ENCODE measurements at regions not wholly inside any gene's neighbourhood (a gene's known extent, or its start where the extent isn't known, plus 50 kb on each side); places are given as distances from the start of the nearest gene placed in this dataset.
A peak's percentile ranks its signal among the peaks of the same experiment; 100 is the strongest.

DNA sequence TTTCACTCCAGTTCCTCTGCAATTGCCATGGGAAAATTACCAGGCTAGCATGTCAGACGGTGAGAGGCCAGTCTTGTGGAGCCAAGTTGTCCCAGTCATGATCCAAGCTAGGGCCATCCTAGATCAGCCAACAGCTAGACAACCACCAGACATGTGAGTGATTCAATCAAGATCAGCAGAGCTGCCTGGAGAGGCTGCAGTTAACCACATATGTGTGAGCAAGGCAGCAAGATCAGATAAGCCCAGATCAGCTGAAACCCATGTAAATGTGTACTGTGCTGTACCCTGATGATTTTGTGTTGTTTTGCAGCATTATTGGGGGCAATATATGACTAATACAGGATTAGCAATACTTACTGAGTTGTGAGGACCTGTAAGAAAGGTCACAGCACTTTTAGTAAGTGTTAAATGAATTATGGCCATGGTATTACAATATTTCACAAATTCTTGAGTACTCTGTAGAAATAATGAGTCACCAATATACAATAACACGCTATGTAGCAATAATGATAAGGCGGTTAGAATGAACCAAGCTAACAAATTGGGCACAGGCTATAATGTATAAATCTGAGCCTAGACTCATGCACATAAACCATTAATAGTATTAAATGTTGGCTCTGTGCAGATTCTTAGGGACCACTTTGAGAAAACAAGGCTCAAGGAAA lies 91.4 kb downstream of the SUDS3 start:
- no peak for DNase-seq

DNA sequence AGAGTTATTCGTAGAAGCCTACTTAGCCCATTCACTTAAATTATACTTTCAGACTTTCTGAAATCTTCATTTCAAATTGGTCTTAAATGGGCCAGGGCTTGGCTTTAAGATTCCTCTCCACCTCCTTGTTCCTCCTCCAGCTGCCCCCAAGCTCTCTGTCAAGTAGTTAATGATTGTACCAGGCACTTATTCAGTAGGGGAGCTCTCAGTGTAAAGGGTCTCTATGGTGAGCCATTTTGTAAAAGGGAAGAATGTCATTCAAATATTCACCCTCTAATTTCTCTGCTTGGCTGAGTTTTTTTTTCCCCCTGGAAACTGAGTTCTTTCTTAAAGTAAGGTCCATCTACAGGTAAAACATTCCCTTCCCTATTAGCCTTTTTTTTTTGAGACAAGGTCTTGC lies 96.6 kb downstream of the SUDS3 start:
- no peak for DNase-seq

DNA sequence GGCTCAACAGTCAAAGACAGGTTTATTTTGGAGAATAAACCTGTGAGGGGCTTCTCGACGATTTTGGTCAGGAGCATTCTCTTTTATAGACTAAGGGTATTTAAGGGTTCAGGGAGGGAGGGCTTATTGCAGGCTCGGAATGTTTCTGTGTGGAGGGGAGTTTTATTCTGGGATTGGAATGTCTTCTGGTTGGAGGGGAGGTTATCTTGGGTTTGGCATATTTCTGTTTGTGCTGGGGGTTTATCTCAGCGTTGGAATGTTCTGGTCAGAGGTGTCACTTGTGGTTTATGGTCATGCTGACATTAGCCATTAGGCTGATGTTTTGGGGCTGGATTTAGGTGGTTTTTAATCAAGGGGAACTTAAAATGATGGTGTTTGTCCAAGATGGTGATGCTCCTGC lies 103.9 kb downstream of the SUDS3 start:
- DNase-seq, result no peak

DNA sequence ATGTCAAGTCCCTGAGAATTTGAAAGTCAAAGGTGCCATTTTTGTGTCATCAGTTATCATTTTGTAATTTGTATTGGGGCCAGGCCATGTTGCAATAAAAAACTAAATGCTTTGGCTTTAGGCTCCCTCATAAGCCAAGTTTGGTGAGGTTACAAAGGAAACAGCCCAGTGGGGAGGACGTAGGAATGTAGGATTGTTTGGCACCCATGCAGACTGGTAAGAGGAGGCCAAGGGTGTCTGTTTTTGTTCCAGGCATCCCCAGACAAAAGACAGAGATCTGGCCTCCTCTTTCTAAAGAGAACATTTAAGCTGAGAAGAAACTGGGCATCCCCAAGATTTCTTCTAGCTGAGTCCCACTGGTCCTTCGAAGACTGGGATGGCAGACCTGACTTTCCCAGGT lies 111.7 kb downstream of the SUDS3 start:
- no peak for DNase-seq

DNA sequence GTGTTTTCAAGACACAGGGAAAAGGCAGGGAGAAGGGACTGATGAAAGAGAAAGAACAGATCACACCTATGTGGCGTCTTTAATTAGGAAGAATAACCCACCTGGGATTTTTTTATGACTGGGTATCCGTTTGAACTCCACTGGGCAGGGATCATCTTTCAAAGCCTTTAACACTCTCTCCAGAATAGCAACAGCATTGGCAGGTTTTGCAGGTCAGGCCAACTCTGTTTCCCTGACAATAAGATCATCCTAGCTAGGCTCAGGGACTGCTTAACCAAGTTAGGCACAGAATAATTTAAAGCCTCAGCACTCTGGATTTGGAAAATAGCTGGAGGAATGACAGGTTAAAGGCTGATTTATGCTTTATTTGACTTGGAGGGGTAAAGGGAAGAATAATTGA lies 117.6 kb downstream of the SUDS3 start:
- no peak for DNase-seq

DNA sequence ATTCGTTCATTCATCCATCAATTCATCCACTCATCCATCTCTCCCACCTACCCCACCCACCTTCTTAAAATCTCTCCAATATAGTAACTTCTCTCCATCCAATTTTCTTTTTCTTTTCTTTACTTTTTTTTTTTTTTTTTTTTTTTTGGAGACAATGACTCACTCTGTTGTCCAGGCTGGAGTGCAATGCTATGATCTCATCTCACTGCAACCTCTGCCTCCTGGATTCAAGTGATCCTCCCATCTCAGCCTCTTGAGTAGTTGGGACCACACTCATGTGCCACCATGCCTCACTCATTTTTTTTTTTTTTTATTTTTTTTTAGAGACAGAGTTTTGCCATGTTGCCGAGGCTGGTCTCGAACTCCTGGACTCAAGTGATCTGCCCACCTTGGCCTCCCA lies 118.4 kb downstream of the SUDS3 start:
- DNase-seq, result no peak

DNA sequence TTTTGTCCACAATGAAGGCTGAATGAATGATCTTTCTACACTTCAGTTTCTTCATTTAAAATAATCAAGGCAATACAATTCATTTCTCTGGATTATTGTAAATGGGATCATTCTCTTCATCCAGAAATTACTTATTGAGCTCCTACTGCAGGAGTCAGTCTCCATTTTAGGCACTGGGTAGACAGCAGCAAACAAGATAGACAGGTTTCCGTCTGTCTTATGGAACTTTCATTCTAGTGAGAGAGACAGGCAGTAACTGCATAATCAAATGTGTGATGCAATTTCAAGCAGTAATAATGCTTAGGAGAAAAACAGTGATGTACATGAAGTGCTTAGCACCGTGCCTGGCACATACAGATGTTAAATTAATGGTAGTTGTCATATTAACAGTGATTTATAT lies 118.9 kb downstream of the SUDS3 start:
- no peak for DNase-seq

DNA sequence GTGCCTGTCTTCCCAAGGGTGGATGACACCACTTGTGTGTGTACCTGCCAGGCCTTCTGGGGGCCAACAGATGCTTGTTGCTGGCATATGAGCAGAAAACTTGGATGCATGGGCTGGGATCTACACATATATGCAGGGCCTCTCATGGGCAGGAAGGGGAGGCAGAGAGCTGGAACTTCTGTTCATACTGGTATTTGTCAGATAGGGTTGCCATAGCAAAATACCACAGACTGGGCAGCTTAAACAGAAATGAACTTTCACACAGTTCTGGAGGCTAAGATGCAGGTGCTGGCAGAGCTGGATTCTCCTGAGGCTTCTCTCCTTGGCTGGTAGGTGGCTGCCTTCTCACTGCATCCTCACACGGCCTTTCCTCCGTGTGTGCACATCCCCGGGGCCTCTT lies 121.8 kb downstream of the SUDS3 start:
- DNase-seq, result no peak

DNA sequence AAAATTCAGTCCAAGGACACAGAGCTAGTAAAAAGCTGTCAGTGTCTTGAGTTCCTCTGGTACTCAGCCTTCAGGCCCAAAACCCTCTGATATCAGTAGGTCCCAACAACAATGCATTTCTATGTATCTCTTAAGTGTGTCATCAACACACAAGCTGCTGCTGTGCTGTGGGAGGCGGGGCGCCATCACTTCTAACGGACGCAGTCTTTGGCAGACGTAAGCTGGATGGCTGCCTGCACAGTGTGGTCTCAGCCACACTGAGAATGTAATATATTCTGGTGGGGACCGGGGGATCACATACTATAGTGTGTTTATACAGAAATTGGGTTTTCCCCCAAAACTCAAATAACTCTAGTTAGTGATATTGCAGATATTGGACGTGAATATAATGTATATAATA lies 123.9 kb downstream of the SUDS3 start:
- no peak for DNase-seq

DNA sequence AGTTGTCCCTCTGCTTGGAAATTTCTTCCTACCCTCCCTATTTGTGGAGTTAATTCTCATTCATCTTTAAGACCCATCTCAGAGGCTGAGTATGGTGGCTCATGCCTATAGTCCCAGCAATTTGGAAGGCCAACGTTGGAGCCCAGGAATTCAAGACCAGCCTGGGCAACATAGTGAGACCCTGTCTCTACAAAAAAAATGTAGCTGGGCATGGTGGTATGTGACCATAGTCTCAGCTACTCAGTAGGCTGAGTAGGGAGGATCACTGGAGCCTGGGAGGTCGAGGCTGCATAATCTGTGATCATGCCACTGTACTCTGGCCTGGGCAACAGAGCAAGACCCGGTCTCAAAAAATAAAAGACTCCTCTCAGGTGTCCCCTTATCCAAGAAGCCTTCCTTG lies 125.1 kb downstream of the SUDS3 start:
- DNase-seq, result no peak

DNA sequence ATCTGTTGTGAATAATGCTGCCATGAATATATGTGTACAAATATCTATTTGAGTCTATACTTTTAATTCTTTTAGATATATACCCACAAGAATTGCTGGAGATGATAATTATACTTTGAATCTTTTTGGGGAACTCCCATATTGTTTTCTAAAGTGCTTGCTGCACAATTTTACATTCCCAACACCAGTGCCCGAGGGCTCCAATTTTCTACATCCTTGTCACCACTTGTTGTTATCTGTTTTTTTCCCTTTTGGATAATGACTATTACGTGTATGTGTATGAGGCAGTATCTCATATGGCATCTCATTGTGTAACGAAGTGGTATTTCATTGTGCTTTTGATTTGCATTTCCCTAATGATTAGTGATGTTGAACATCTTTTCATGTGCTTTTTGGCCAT lies 127.1 kb downstream of the SUDS3 start:
- no peak for DNase-seq

DNA sequence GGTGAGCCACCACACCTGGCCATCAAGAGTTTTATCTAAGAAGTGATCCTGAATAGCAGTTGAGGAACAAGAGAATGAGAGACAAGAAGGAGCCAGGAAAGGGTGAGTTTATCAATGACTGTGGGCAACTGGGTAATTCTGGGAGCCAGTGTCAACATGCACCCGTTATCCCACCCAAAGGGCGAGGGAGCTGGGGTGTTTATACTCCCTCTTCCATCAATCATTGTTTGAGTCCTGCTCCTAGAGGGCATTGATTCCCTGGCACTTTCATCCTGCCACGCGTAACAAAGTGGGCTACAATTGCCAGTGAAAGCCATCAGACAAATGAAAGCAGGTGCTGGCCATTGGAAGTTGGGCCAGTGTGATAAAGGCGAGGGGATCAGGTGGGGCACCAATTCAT lies 136.3 kb downstream of the SUDS3 start:
- DNase-seq, result no peak

DNA sequence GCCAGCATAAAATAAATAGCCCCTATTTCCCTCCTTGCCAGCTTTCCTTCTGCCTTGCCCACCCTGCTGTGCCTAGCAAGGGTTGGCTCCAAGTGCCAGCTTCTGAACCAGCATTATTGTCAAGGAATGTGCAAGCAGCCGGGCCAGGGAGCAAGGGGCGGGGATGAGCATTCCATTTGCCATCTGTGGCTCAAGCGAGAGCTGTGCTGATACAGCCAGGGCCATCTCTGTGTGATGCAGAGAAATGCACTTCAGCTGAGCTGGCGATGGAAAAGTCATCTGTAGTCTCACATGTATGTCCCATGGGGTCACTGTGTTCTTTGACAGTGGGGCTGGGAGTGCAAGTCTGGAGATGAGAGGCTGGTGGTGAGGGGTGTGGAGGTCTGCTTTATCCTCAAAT lies 137.3 kb downstream of the SUDS3 start:
- no peak for DNase-seq

DNA sequence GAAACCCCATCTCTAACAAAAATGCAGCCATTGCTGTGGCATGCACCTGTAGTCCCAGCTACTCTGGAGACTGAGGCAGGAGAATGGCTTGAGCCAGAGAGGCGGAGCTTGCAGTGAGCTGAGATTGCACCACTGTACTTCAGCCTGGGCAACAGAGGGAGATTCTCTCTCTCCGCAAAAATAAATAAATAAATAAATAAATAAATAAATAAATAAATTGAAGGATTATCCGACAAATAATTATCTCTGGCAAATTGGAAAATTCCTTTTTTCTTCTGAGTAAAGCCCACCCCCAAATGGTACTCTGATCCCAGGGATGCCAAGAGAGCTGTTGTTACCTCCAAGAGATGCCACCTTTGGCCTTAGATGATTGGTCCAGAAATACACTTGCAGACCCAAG lies 137.9 kb downstream of the SUDS3 start:
- DNase-seq, result no peak

DNA sequence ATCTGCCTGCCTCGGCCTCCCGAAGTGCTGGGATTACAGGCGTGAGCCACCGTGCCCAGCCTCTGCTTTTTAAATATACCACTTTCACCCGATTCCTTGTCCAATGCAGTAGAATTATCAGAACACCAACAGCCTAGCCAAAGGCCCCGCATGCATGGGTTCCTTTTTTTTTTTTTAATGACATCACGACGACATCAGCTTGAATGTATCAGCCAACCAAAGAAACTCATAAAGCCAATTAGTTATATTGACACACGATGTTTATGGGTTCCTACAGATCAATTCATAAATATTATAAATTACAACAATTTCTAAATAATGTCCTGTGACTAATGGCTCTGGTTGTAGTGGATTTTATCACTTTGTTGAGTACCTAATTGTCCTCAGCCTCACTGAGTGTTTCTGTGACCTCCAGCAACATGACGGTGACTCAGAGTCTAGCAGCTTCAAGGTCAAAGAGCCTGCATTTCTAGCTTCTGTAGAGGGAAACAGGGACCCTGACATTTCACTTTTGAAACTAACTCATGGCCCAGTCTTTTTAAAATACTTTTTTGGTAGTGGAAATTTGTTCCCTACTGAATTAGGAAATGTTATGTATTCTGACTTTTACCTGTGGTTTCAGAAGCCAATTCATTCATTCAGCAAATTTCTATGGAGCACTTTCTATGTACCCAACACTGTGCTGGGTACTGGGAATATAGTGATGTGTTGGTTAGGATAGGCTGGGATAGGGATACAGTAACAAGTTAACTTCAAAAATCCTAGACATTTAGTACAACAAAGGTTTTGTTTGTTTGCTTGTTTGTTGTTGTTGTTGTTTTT lies 144.1 kb downstream of the SUDS3 start:
- no peak for DNase-seq

DNA sequence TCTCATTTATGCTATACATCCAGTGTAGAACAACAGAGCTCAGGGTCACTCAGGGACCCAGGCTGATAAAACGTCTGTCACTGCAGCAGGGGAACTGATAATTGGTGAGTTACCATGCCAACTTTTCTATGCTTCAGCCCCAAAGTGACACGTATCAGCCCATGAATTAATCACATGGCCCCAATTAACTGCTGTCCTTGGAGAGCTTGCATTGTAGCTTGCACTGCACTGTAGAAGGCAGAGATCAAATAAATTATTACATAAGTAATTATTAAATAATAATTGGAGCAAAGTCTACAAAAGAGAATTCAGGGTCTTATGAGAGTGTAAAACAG lies 144.6 kb downstream of the SUDS3 start:
- DNase-seq, result no peak

DNA sequence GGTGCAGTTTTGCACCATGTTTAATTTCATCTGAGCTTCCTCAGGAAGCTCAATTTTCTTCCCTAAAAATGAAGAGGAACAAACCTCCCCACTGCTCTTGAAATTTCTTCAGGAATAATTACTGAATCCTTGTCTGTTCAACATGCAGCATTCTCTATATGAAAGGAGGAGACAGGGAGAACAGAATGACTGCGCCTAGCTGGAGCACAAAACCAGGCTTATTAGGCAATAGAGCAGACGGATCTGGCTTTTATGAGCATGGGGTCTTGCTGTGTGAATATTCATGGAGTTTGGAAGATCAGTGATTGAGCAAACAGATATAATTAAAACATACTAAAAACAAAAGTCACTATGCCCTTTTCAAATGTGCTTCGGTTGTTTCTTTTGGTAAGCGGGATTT lies 148.1 kb downstream of the SUDS3 start:
- no peak for DNase-seq

DNA sequence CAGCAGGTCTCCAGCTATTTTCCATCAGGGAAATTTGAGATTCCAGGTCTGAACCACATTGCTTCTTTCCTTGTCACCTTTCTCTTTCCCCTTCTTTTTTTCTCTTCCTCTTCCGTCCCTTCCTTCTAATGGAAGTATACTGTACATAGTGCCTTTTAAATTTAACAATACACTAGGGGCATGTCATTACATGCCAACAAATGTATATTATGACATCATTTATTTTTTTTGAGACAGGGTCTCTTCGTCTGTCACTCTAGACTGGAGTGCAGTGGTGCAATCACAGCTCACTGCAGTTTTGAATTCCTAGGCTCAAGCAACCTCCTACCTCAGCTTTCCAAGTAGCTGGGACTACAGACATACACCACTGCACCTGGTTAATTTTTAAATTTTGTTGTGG lies 148.9 kb downstream of the SUDS3 start:
- DNase-seq, result no peak

DNA sequence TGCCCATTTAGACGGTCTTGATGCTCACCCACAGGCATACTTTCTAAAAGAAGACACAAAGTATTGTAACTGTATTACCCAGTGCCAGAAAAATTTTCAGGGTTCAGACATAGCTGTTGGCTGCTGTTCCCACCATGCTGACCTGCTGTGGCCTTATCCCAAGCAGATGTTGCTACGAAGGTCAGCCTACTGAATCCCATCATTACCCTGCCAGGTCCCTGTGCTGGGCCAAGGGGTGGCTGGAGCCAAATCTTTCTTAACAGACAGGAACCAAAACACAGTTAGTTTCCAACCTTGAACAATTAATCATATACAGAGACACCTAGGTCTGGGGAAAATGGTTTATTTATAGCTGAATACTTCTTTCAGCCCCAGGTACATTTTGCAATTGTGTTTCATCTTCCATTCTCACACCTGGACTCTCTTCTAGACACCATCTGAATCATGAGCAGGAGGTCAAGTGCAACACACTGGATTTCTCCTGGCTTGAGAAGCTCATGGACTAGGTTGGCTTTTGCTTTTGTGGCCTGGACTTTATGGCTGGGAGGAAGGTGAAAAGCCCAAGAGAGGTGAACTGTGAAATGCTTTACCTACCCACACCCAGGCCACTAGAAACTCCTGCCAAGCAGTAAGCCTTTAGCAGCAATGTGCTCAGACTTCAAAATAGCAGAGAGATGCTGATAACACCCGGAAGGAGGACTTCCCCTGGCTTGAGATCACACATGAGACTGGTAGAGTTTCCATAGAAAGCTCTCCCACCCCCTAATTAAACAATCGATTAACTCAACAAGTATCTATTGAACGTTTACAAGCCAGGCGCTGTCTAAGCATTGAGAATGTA lies 150.1 kb downstream of the SUDS3 start:
- no peak for DNase-seq

DNA sequence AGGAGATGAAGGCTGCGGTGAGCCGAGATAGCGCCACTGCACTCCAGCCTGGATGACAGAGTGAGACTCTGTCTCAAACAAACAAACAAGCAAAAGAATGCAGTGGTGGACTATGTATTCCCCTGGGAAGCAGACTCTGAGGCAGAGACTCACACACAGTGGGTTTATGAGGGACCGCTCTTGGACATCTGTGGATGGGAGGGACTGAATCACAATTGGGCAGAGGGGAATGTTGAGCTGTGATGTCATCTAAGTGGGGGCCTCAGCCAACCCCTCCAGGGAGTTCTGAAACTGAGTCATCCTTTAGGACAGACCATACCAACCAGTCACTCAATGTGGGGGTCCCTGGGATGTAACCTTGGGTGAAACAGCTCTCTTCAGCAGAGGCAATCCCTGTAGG lies 151.0 kb downstream of the SUDS3 start:
- no peak for DNase-seq

DNA sequence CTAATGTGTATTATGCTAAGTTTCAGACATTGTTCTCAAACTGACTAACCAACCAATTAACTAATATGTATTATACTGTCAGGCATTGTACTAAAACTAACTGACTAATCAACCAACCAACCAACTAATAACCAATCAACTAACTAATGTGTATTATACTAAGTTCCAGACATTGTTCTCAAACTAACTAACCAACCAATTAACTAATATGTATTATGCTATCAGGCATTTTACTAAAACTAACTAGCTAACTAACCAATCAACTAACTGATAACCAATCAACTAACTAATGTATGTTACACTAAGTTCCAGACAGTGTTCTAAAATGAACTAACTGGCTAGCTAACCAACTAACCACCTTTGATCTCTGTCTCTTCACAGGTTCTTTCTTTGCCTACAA lies 152.3 kb downstream of the SUDS3 start:
- no peak for DNase-seq

DNA sequence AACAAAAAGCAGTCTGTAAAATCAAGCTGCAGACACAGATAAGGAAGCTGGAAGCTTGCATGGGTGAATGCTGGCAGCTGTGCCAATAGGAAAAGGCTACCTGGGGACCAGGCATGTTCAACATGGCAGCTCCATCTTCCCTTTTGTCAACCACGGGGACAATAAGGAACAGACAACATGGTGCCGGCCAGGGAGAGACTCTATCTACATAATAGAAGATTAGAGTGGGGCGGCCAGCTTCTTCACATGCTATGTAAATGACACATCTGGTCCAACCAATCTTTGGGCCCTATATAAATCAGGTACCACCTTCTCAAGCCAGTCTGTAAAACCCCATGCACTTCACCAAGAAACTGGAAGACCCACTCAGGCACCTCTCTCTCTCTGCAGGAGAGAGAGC lies 157.6 kb downstream of the SUDS3 start:
- no peak for DNase-seq

DNA sequence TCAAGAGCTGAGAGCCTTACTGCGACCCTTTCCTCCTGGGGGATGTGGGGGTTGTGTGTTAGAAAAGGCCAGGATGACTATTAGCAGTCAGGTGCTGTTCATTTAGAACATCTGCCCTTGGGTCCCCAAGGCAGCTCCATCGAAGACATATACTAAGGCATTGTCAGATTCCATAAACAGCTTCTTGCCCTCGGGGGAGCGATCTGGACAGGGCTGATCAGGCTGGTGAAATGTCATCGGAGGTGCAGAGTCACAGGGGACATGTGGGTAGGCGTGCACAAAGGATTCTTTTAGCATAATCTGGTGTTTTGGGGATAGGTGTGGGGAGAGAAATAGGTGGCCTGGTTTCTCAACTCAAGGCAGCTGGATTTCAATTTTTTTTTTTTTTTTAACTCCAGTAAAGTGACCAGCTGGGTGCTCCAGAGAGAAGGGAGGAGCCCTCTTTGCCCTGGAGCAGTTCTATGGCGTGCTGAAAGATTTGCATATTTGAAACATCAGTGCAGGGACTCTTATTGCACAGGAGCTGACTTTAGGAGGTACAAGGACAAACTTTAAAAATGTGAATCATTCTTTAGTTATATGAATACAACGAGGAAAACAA lies 160.1 kb downstream of the SUDS3 start:
- no peak for DNase-seq

DNA sequence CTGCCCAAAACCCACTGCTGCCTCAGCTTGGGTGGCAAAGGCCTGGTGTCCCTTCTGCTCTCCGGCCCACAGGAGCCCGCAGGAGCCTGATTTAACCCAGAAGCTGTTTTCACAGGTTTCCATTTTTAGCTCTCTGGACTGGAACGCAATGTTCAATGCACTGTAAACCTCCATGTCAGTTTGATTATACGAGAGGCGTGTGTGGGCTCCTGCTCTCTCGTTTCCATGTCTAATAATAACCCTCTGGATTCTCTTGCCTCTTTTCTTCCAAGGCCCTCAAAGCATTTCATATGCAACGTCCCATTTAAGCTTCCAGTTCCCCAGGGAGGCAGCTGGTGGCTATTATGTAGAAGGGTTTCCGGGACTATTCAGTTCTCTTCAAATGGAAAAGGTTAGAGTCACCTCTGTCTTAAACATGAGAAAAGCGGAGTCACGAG lies 161.1 kb downstream of the SUDS3 start:
- peak; percentile 28 for DNase-seq

Data from left hindlimb (tissue), 1 donor.